Cardiac muscle cell (in vitro differentiated cells and primary cell): ENCODE measurements at regions not wholly inside any gene's neighbourhood (a gene's known extent, or its start where the extent isn't known, plus 50 kb on each side); places are given as distances from the start of the nearest gene placed in this dataset.
A peak's percentile ranks its signal among the peaks of the same experiment; 100 is the strongest.

Experiments
- DNase-seq, 2 donors: peaks; one replicate each; pipeline versions ENCODE4 v3.0.0 to v3.0.0-alpha.2; 2010 to 2017; ENCODE audit warnings: low read depth in 1 of 2, low spot score in 1 of 2
- H3K27ac ChIP-seq: fragments of 200-600 bp; sonication (generic); 2 replicates; pipeline ENCODE4 v1.5.1; 2016
- H3K27me3 ChIP-seq: fragments of 200-600 bp; sonication (generic); 2 replicates; pipeline ENCODE4 v1.6.0; 2016; ENCODE audit warnings: control low read depth
- H3K36me3 ChIP-seq: fragments of 200-600 bp; sonication (generic); 2 replicates; pipeline ENCODE4 v1.5.1; 2016; ENCODE audit warnings: control low read depth
- H3K4me1 ChIP-seq: fragments of 200-600 bp; sonication (generic); 2 replicates; pipeline ENCODE4 v1.8.1; 2017; ENCODE audit warnings: low read depth, mild to moderate bottlenecking, mixed run types
- H3K4me3 ChIP-seq: fragments of 200-600 bp; sonication (generic); 2 replicates; pipeline ENCODE4 v1.5.1; 2016; ENCODE audit warnings: mild to moderate bottlenecking
- H3K9me3 ChIP-seq: fragments of 200-600 bp; sonication (generic); 2 replicates; pipeline ENCODE4 v1.5.1; 2017; ENCODE audit warnings: low read depth, mild to moderate bottlenecking, control low read depth
- CTCF ChIP-seq: IDR thresholded peaks from 2 replicates; pipeline ENCODE4 v1.5.1; 2012; ENCODE audit warnings: low read depth, mild to moderate bottlenecking, low read length

GRCh38 chr5:124371111-124371706 lies 375.2 kb downstream of the ZNF608 start:
- no peak for TF ChIP-seq CTCF
- no peaks in the 10 kb centered on the region for H3K9me3 ChIP-seq
- peaks cover 21% of the 10 kb centered on the region for H3K4me1 ChIP-seq
- H3K27me3 ChIP-seq: no peaks in the 10 kb centered on the region
- H3K4me3 ChIP-seq: no peak overlapping the region
- H3K36me3 ChIP-seq: no peaks in the 10 kb centered on the region
- DNase-seq: peak in 1 of 2 donors; percentile 29
- H3K27ac ChIP-seq: peak overlapping the region; percentile 89

GRCh38 chr5:124370601-124371000 lies 375.8 kb downstream of the ZNF608 start:
- no peaks in the 10 kb centered on the region for H3K9me3 ChIP-seq
- no peaks in the 10 kb centered on the region for H3K27me3 ChIP-seq
- H3K27ac ChIP-seq: peak overlapping the region; percentile 89
- H3K4me3 ChIP-seq: no peak overlapping the region
- peaks cover 19% of the 10 kb centered on the region for H3K4me1 ChIP-seq
- H3K36me3 ChIP-seq: no peaks in the 10 kb centered on the region
- TF ChIP-seq CTCF: no peak
- no peak for DNase-seq

- Histone ChIP-seq H3K4me3 (no peak overlapping the region), H3K27ac (no peak overlapping the region), H3K9me3 (no peaks in the 10 kb centered on the region), H3K4me1 (no peaks in the 10 kb centered on the region), H3K36me3 (no peaks in the 10 kb centered on the region), H3K27me3 (no peaks in the 10 kb centered on the region)
- TF ChIP-seq CTCF: no peak
- no peak for DNase-seq
These were observed 381.1 kb downstream of the ZNF608 start for GRCh38 chr5:124365361-124365801.

GRCh38 chr5:124355928-124356327 lies 390.5 kb downstream of the ZNF608 start:
- Histone ChIP-seq H3K36me3 (no peaks in the 10 kb centered on the region), H3K27me3 (no peaks in the 10 kb centered on the region), H3K4me3 (no peak overlapping the region), H3K9me3 (no peaks in the 10 kb centered on the region), H3K27ac (no peak overlapping the region), H3K4me1 (peaks cover 9% of the 10 kb centered on the region)
- no peak for TF ChIP-seq CTCF
- no peak for DNase-seq

GRCh38 chr5:124353016-124353415 lies 393.4 kb downstream of the ZNF608 start:
- Histone ChIP-seq H3K4me3 (no peak overlapping the region), H3K4me1 (peaks cover 9% of the 10 kb centered on the region), H3K27me3 (no peaks in the 10 kb centered on the region), H3K9me3 (no peaks in the 10 kb centered on the region), H3K36me3 (no peaks in the 10 kb centered on the region), H3K27ac (no peak overlapping the region)
- no peak for TF ChIP-seq CTCF
- no peak for DNase-seq
